Activated CD4-positive, alpha-beta T cell treated with anti-CD3 and anti-CD28 coated beads, Interleukin-2, Interleukin-4, amounts not matched to agents 100 ng/mL and 50 ng/mL, durations not matched to agents 16 hours and 8 hours (primary cell): ENCODE measurements at regions not wholly inside any gene's neighbourhood (a gene's known extent, or its start where the extent isn't known, plus 50 kb on each side); places are given as distances from the start of the nearest gene placed in this dataset.
"Not testable (repeated sequence)": the region's sequence is repeated elsewhere in the genome, so short reads cannot be mapped to it uniquely, and the experiment has no call there.

Experiments used
- DNase-seq: peaks from one replicate; pipeline ENCODE4 v3.0.0-alpha.2; 2020; ENCODE audit warnings: low spot score

GRCh38 chr3:173216063-173216462 is 75.0 kb upstream of the SPATA16 start:
- no peak for DNase-seq

DNA sequence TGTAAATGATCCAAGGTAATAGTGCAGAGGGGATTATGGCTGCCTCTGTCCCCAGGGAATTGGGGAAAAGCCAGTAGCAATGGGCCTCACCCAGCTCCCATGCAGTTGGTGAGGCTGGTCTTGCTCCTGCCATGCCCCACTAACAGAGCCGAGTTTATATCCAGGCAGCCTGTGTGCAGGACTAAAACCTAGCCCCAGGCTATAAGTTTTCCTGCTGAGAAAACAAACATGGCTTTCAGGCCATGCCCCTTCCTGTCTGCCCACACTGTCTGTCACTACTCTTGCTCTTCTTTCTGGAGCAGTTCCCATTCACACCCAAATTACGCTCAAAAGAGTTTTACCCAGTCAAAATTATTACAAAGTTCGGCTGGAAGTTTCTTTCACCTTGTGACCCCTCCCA is 73.5 kb upstream of the SPATA16 start:
- DNase-seq: no peak

DNA sequence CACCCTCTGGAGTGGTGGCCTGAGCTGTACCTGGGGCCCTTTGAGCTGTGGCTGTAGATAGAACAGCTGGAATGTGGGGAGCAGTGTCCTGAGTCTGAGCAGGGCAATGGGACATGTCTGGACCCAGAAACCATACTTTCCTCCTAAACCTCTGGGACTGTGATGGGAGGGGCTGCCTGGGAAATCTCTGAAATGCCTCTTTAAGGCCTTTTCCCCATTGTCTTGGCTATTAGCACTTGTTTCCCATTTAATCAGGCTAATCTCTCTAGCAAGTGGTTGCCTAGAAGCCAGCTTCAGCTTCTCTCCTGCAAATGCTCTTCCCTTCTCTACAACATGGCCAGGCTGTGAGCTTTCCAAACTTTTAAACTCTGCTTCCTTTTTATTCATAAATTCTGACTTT is 58.5 kb upstream of the SPATA16 start:
- no peak for DNase-seq

DNA sequence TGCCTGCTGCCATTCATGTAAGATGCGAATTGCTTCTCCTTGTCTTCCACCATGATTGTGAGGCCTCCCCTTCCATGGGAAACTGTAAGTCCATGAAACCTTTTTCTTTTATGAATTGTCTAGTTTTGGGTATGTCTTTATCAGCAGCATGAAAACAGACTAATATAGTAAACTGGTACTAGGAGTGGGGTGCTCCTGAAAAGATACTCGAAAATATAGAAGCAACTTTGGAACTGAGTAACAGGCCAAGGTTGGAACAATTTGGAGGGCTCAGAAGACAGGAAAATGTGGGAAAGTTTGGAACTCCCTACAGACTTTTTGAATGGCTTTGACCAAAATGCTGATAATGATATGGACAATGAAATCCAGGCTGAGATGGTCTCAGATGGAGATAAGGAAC is 53.8 kb upstream of the SPATA16 start:
- DNase-seq: not testable (repeated sequence)

DNA sequence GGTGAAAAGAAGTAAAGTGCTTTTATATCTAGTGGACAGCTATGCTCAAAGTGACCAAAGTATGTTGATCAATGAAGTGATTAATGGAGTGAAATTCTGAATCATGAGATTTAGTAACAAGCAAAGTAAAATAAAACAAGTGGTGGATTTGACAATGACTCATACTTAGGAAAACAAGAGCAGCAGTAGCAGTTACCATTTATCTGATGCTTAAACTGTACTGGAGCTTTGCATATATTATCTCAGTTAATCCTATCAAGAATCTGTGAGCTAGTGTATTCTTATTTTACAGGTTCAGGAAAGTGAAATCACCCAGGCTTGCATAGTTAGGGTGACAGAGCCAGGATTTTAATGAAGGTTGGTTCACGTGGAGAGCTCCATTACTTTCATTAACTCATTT is 50.6 kb upstream of the SPATA16 start:
- no peak for DNase-seq
